H1 (cell line): ENCODE measurements at regions not wholly inside any gene's neighbourhood (a gene's known extent, or its start where the extent isn't known, plus 50 kb on each side); places are given as distances from the start of the nearest gene placed in this dataset.

Experiments used
- CTCF ChIA-PET: fragments of 300-600 bp; sonication (Branson Sonifier 250); formaldehyde crosslinking; loops from one replicate; lab custom pipeline; 2021; ENCODE audit not compliant: partially characterized antibody; lab: Charles Lee
- POLR2A ChIA-PET: fragments of 300-600 bp; sonication (Branson Sonifier 250); formaldehyde crosslinking; loops from one replicate; lab custom pipeline; 2021; ENCODE audit warnings: inconsistent platforms; ENCODE audit not compliant: partially characterized antibody; lab: Charles Lee
- DNase-seq, 2 experiments: peaks; one replicate each; pipeline versions ENCODE4 v3.0.0 to v3.0.0-alpha.2; 2010 to 2022; ENCODE audit warnings: low spot score in 2 of 2, low read depth in 1 of 2, mixed read lengths in 1 of 2
- FAIRE-seq: peaks from 2 replicates; lab custom pipeline; 2011; peaks lifted over from hg19 to GRCh38; lab: Jason Lieb, UNC
- H2AFZ ChIP-seq: 2 replicates; pipeline ENCODE4 v1.8.1; 2012; ENCODE audit warnings: low read length, inconsistent platforms
- H2AK5ac ChIP-seq: 2 replicates; pipeline ENCODE4 v1.6.1; 2013; ENCODE audit warnings: low read depth, low read length
- H2BK120ac ChIP-seq: replicated peaks from 2 replicates; pipeline ENCODE3; 2013; ENCODE audit warnings: low read depth, low read length, inconsistent platforms
- H2BK12ac ChIP-seq: 2 replicates; pipeline ENCODE4 v1.6.1; 2013; ENCODE audit warnings: low read depth, low read length
- H2BK15ac ChIP-seq: 2 replicates; pipeline ENCODE4 v1.6.1; 2013; ENCODE audit warnings: low read length
- H2BK20ac ChIP-seq: 2 replicates; pipeline ENCODE4 v1.6.1; 2013; ENCODE audit warnings: low read length
- H2BK5ac ChIP-seq: 2 replicates; pipeline ENCODE4 v1.6.1; 2013; ENCODE audit warnings: low read depth, low read length
- H3K14ac ChIP-seq: 2 replicates; pipeline ENCODE4 v1.6.1; 2013; ENCODE audit warnings: inconsistent platforms; ENCODE audit not compliant: insufficient read length
- H3K18ac ChIP-seq: 2 replicates; pipeline ENCODE4 v1.6.1; 2013; ENCODE audit warnings: low read length; ENCODE audit errors: extremely low read depth
- H3K23ac ChIP-seq: 2 replicates; pipeline ENCODE4 v1.6.1; 2013; ENCODE audit warnings: inconsistent platforms; ENCODE audit not compliant: insufficient read length
- H3K23me2 ChIP-seq: 2 replicates; pipeline ENCODE4 v1.6.1; 2013; ENCODE audit warnings: low read depth, low read length
- H3K27ac ChIP-seq: 2 replicates; pipeline ENCODE4 v1.6.1; 2011; ENCODE audit warnings: low read depth, low read length, inconsistent platforms
- H3K27me3 ChIP-seq, 4 experiments: replicated peaks in 1 of 4; 1 replicate in 1 of 4; 2 replicates in 3 of 4; pipeline versions ENCODE4 v1.6.1 to v1.8.1; 2011 to 2013; ENCODE audit warnings: low read length in 3 of 4, mild to moderate bottlenecking in 3 of 4, inconsistent platforms in 2 of 4, mixed read lengths in 2 of 4, moderate library complexity in 1 of 4; ENCODE audit not compliant: control insufficient read depth in 3 of 4, insufficient read depth in 3 of 4; ENCODE audit errors: extremely low read depth in 1 of 4
- H3K36me3 ChIP-seq, 4 experiments: 2 replicates each; pipeline versions ENCODE4 v1.6.1 to v1.8.1; 2011 to 2013; ENCODE audit warnings: mild to moderate bottlenecking in 4 of 4, low read length in 3 of 4, moderate library complexity in 2 of 4, control low read depth in 1 of 4, inconsistent platforms in 1 of 4; ENCODE audit not compliant: insufficient read depth in 4 of 4, control insufficient read depth in 2 of 4
- H3K4ac ChIP-seq: replicated peaks from 2 replicates; pipeline ENCODE3; 2013; ENCODE audit warnings: low read length, low read depth, mixed read lengths, inconsistent platforms; ENCODE audit not compliant: insufficient read length
- H3K4me1 ChIP-seq, 4 experiments: replicated peaks in 1 of 4; 1 replicate in 1 of 4; 2 replicates in 3 of 4; pipeline versions ENCODE4 v1.6.1 to v1.8.1; 2011 to 2013; ENCODE audit warnings: low read length in 3 of 4, inconsistent platforms in 2 of 4, mixed read lengths in 1 of 4; ENCODE audit not compliant: insufficient read depth in 4 of 4, control insufficient read depth in 3 of 4
- H3K4me2 ChIP-seq, 2 experiments: 2 replicates each; pipeline versions ENCODE4 v1.6.1 to v1.8.1; 2011 to 2013; ENCODE audit warnings: low read depth in 2 of 2, low read length in 2 of 2, control low read depth in 1 of 2, inconsistent platforms in 1 of 2, mild to moderate bottlenecking in 1 of 2; ENCODE audit not compliant: insufficient read depth in 1 of 2
- H3K4me3 ChIP-seq, 4 experiments: fragments of 200-600, 300-600 bp in 1 of 4; sonication (generic), shearing (Covaris generic), sonication (Bioruptor Twin) in 1 of 4; 2 replicates each; pipeline versions ENCODE4 v1.5.1 to v1.8.1; 2011 to 2016; ENCODE audit warnings: low read length in 4 of 4, low read depth in 3 of 4, control low read depth in 2 of 4, inconsistent platforms in 2 of 4, mild to moderate bottlenecking in 2 of 4, mixed read lengths in 1 of 4, moderate library complexity in 1 of 4; ENCODE audit not compliant: insufficient read depth in 2 of 4; ENCODE audit errors: extremely low read depth in 1 of 4
- H3K56ac ChIP-seq: replicated peaks from 2 replicates; pipeline ENCODE3; 2013; ENCODE audit warnings: low read depth, mild to moderate bottlenecking, mixed read lengths, low read length, inconsistent platforms; ENCODE audit not compliant: insufficient read length
- H3K79me1 ChIP-seq: 2 replicates; pipeline ENCODE4 v1.6.1; 2013; ENCODE audit warnings: low read depth, low read length, control low read depth
- H3K79me2 ChIP-seq, 2 experiments: 2 replicates each; pipeline versions ENCODE4 v1.6.1 to v1.8.1; 2012 to 2013; ENCODE audit warnings: low read length in 2 of 2, mild to moderate bottlenecking in 2 of 2, inconsistent platforms in 1 of 2; ENCODE audit not compliant: insufficient read depth in 2 of 2, control insufficient read depth in 1 of 2
- H3K9ac ChIP-seq, 4 experiments: replicated peaks in 1 of 4; 1 replicate in 1 of 4; 2 replicates in 3 of 4; pipeline versions ENCODE4 v1.6.1 to v1.8.1; 2011 to 2013; ENCODE audit warnings: low read depth in 3 of 4, low read length in 3 of 4, control low read depth in 2 of 4, mild to moderate bottlenecking in 2 of 4, moderate library complexity in 2 of 4, inconsistent platforms in 1 of 4; ENCODE audit errors: extremely low read depth in 1 of 4
- H3K9me3 ChIP-seq, 2 experiments: 2 replicates each; pipeline versions ENCODE4 v1.6.1 to v1.8.1; 2012 to 2013; ENCODE audit warnings: mild to moderate bottlenecking in 2 of 2, moderate library complexity in 2 of 2, control low read depth in 1 of 2, inconsistent platforms in 1 of 2, low read depth in 1 of 2, low read length in 1 of 2, mixed read lengths in 1 of 2; ENCODE audit not compliant: insufficient read depth in 2 of 2
- H4K20me1 ChIP-seq, 2 experiments: replicated peaks in 1 of 2; 2 replicates each; pipeline versions ENCODE3 to v1.8.1; 2011 to 2013; ENCODE audit warnings: inconsistent platforms in 2 of 2, low read length in 2 of 2, mild to moderate bottlenecking in 1 of 2; ENCODE audit not compliant: insufficient read depth in 2 of 2, control insufficient read depth in 1 of 2
- H4K5ac ChIP-seq: 2 replicates; pipeline ENCODE4 v1.6.1; 2013; ENCODE audit warnings: low read length, low read depth, mixed read lengths, inconsistent platforms; ENCODE audit not compliant: insufficient read length
- H4K8ac ChIP-seq: 2 replicates; pipeline ENCODE4 v1.8.0; 2013; ENCODE audit warnings: mild to moderate bottlenecking, moderate library complexity, low read length, inconsistent platforms; ENCODE audit not compliant: insufficient read depth; ENCODE audit errors: extremely low read depth
- H4K91ac ChIP-seq: replicated peaks from 2 replicates; pipeline ENCODE3; 2013; ENCODE audit warnings: low read length, mixed read lengths, inconsistent platforms; ENCODE audit not compliant: insufficient read length
- BRCA1 ChIP-seq: IDR thresholded peaks from 2 replicates; pipeline ENCODE4 v1.6.1; 2012; ENCODE audit warnings: low read depth, low read length, improper control_type of control experiment
- CBX5 ChIP-seq: fragments of 300-800, 300-1000 bp; sonication (generic); IDR thresholded peaks from 2 replicates; pipeline ENCODE4 v1.7.1; 2016; ENCODE audit warnings: antibody characterized with exemption, low read length, low read depth
- EP300 ChIP-seq, 2 experiments: IDR thresholded peaks; 1 replicate in 1 of 2; 2 replicates in 1 of 2; pipeline ENCODE4 v1.6.1; 2011 to 2012; ENCODE audit warnings: low read depth in 2 of 2, low read length in 2 of 2, mild to moderate bottlenecking in 2 of 2, borderline replicate concordance in 1 of 2, inconsistent platforms in 1 of 2, moderate library complexity in 1 of 2
- EZH2 ChIP-seq: fragments of 200-600 bp; sonication (generic); IDR thresholded peaks from 2 replicates; pipeline ENCODE4 v1.7.1; 2012; ENCODE audit warnings: low read depth, mild to moderate bottlenecking, moderate library complexity, low read length, inconsistent platforms; ENCODE audit not compliant: severe bottlenecking
- GABPA ChIP-seq: IDR thresholded peaks from 2 replicates; pipeline ENCODE4 v1.6.1; 2011; ENCODE audit warnings: mild to moderate bottlenecking, low read length, moderate library complexity, borderline replicate concordance; ENCODE audit not compliant: insufficient read depth
- HDAC6 ChIP-seq: IDR thresholded peaks from one replicate; pipeline ENCODE4 v1.7.1; 2012; ENCODE audit warnings: low read depth, mild to moderate bottlenecking, inconsistent platforms, low read length, moderate library complexity
- NRF1 ChIP-seq: IDR thresholded peaks from 2 replicates; pipeline ENCODE4 v1.6.1; 2011; ENCODE audit warnings: mild to moderate bottlenecking, low read depth, low read length, improper control_type of control experiment
- RAD21 ChIP-seq, 2 experiments: IDR thresholded peaks in 1 of 2; conservative IDR thresholded peaks in 1 of 2; 2 replicates each; pipeline ENCODE4 v1.6.1; 2011; ENCODE audit warnings: low read depth in 2 of 2, low read length in 2 of 2, improper control_type of control experiment in 1 of 2, inconsistent platforms in 1 of 2, mild to moderate bottlenecking in 1 of 2, moderate library complexity in 1 of 2
- SIX5 ChIP-seq: IDR thresholded peaks from 2 replicates; pipeline ENCODE4 v1.6.1; 2011; ENCODE audit warnings: mild to moderate bottlenecking, low read depth, low read length
- TEAD4 ChIP-seq: IDR thresholded peaks from 2 replicates; pipeline ENCODE4 v1.6.1; 2012; ENCODE audit warnings: low read depth, low read length, inconsistent platforms, mixed read lengths
- ZNF274 ChIP-seq: IDR thresholded peaks from 2 replicates; pipeline ENCODE4 v1.7.0; 2012; ENCODE audit warnings: low read length, borderline replicate concordance; ENCODE audit errors: extremely low read depth
- WGBS, 2 experiments: shearing (Covaris generic) in 1 of 2; methylation state at CpG; one replicate each; pipeline versions ENCODE4 v1.1.6 to v1.1.7; 2013 to 2015; ENCODE audit warnings: low lambda C conversion rate in 2 of 2, mixed read lengths in 2 of 2, inconsistent platforms in 1 of 2, low coverage in 1 of 2, missing lambda C conversion rate in 1 of 2; ENCODE audit not compliant: insufficient replicate concordance in 2 of 2, insufficient coverage in 1 of 2, insufficient read length in 1 of 2; ENCODE audit errors: extremely low coverage in 1 of 2, missing lambda C conversion rate in 1 of 2; 5-methylcytosine and 5-hydroxymethylcytosine counted together
- TF ChIP-seq, protein P1 (sequence below): IDR thresholded peaks from 2 replicates; pipeline ENCODE4 v1.6.1; 2011; ENCODE audit warnings: low read length, improper control_type of control experiment

GRCh38 chr6:8321671-8322404, 113.5 kb downstream of the SLC35B3 start:
- Histone ChIP-seq H3K4me2 (no peak overlapping the region), H3K18ac (no peak overlapping the region), H2AK5ac (no peak overlapping the region), H3K23me2 (no peaks in the 10 kb centered on the region), H2BK5ac (no peak overlapping the region), H4K8ac (no peak overlapping the region), H3K4me1 (no peaks in the 10 kb centered on the region), H2BK20ac (no peak overlapping the region), H3K9ac (no peak overlapping the region), H4K91ac (no peak overlapping the region), H3K9me3 (no peaks in the 10 kb centered on the region), H3K23ac (no peak overlapping the region), H3K79me2 (no peaks in the 10 kb centered on the region), H2BK120ac (no peak overlapping the region), H2BK12ac (no peak overlapping the region), H3K4ac (no peak overlapping the region), H3K36me3 (no peaks in the 10 kb centered on the region), H2AFZ (no peak overlapping the region; the same call in 1 of the 2 replicates), H3K56ac (no peak overlapping the region), H4K5ac (no peak overlapping the region), H3K27me3 (no peaks in the 10 kb centered on the region), H2BK15ac (no peak overlapping the region), H3K4me3 (no peak overlapping the region), H3K27ac (no peak overlapping the region), H4K20me1 (no peaks in the 10 kb centered on the region), H3K79me1 (no peaks in the 10 kb centered on the region), H3K14ac (no peak overlapping the region)
- DNase-seq (no peak), FAIRE-seq (no peak)
- POLR2A ChIA-PET: no interaction called here
- TF ChIP-seq BRCA1 (no peak), GABPA (no peak), EP300 (IDR thresholded peaks at IDR 0.05; ENCODE audit: borderline replicate concordance in 1 of 2, low read depth in 2 of 2, low read length in 2 of 2) (no peak), HDAC6 (no peak), EZH2 (no peak), TEAD4 (no peak), SIX5 (no peak), ZNF274 (no peak), RAD21 (IDR thresholded peaks at IDR 0.05 in 1 of 2, conservative IDR thresholded peaks at IDR 0.05 in 1 of 2; ENCODE audit: low read depth in 2 of 2, low read length in 2 of 2) (no peak), NRF1 (no peak), CBX5 (no peak)
- TF ChIP-seq, protein P1, sequence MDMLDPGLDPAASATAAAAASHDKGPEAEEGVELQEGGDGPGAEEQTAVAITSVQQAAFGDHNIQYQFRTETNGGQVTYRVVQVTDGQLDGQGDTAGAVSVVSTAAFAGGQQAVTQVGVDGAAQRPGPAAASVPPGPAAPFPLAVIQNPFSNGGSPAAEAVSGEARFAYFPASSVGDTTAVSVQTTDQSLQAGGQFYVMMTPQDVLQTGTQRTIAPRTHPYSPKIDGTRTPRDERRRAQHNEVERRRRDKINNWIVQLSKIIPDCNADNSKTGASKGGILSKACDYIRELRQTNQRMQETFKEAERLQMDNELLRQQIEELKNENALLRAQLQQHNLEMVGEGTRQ: no peak
- 85% methylated on average over 3 of the region's 3 CpGs; no CpG with 5 or more reads in 1 of the 2 experiments for WGBS, 2 experiments
- CTCF ChIA-PET: no interaction called here
